ENCODE measurements at regions not wholly inside any gene's neighbourhood (a gene's known extent, or its start where the extent isn't known, plus 50 kb on each side); places are given as distances from the start of the nearest gene placed in this dataset.

GRCh38 chr9:18159254-18159653 lies 314.7 kb upstream of the ADAMTSL1 start:
- no peak for DNase-seq

- no peak for DNase-seq
These were observed 310.8 kb upstream of the ADAMTSL1 start for GRCh38 chr9:18163146-18163545.

GRCh38 chr9:18167733-18168132 lies 306.2 kb upstream of the ADAMTSL1 start:
- no peak for DNase-seq

- DNase-seq, result no peak
These were observed 300.0 kb upstream of the ADAMTSL1 start for GRCh38 chr9:18173923-18174322.

- no peak for DNase-seq
These were observed 291.3 kb upstream of the ADAMTSL1 start for GRCh38 chr9:18182636-18183035.

GRCh38 chr9:18183974-18184373 lies 290.0 kb upstream of the ADAMTSL1 start:
- no peak for DNase-seq

GRCh38 chr9:18184401-18184800 lies 289.6 kb upstream of the ADAMTSL1 start:
- no peak for DNase-seq

- no peak for DNase-seq
These were observed 288.8 kb upstream of the ADAMTSL1 start for GRCh38 chr9:18185196-18185595.

- DNase-seq, result no peak
These were observed 285.0 kb upstream of the ADAMTSL1 start for GRCh38 chr9:18188971-18189370.

- DNase-seq, result peak; percentile 69
These were observed 283.9 kb upstream of the ADAMTSL1 start for GRCh38 chr9:18189871-18190670.

- no peak for DNase-seq
These were observed 283.1 kb upstream of the ADAMTSL1 start for GRCh38 chr9:18190671-18191374.

GRCh38 chr9:18194316-18194715 lies 279.6 kb upstream of the ADAMTSL1 start:
- DNase-seq, result no peak

- no peak for DNase-seq
These were observed 278.7 kb upstream of the ADAMTSL1 start for GRCh38 chr9:18195223-18195622.

GRCh38 chr9:18202924-18203323 lies 271.0 kb upstream of the ADAMTSL1 start:
- DNase-seq, result no peak

GRCh38 chr9:18207735-18208134 lies 266.2 kb upstream of the ADAMTSL1 start:
- no peak for DNase-seq

- DNase-seq, result peak; percentile 12
These were observed 265.5 kb upstream of the ADAMTSL1 start for GRCh38 chr9:18208166-18209059.

GRCh38 chr9:18215626-18216025 lies 258.3 kb upstream of the ADAMTSL1 start:
- DNase-seq, result no peak

GRCh38 chr9:18216376-18216775 lies 257.6 kb upstream of the ADAMTSL1 start:
- DNase-seq, result no peak

- no peak for DNase-seq
These were observed 245.9 kb upstream of the ADAMTSL1 start for GRCh38 chr9:18228101-18228500.

- no peak for DNase-seq
These were observed 243.8 kb upstream of the ADAMTSL1 start for GRCh38 chr9:18229992-18230676.

- no peak for DNase-seq
These were observed 240.6 kb upstream of the ADAMTSL1 start for GRCh38 chr9:18233311-18233710.

- no peak for DNase-seq
These were observed 240.0 kb upstream of the ADAMTSL1 start for GRCh38 chr9:18233776-18234445.

All from NCI-H1105 treated with DMSO at 0.1 percent for 48 hours (cell line).